ENCODE measurements at regions not wholly inside any gene's neighbourhood (a gene's known extent, or its start where the extent isn't known, plus 50 kb on each side); places are given as distances from the start of the nearest gene placed in this dataset.

DNA sequence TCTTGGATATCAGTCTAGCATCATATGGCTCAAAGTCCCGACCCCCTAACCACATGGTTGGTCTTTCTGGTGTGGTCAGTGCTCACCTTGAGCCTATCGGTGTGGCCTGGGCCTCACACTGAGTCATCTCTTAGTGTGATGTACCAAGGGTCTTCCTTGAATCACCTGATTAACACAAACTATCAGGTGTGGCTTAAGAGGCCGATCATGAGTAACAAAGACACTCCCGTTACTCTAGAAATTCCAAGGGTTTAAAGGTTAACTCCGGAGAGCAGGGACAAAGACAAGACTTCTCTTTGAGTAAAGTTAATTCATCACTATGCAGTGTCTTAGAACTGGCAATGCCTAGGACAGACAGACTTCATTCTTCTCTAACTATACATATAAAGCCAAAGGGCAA is 52.3 kb upstream of the ARMC3 start:
- no peak overlapping the region for H3K4me3 Mint-ChIP-seq
- H3K27ac Mint-ChIP-seq (ENCODE audit: unreplicated experiment), result no peak overlapping the region
- no peaks in the 10 kb centered on the region for H3K27me3 Mint-ChIP-seq (ENCODE audit: low read depth)

GRCh38 chr10:22874189-22874854 is 53.5 kb upstream of the ARMC3 start:
- H3K36me3 Mint-ChIP-seq (ENCODE audit: low read depth), result peaks cover 3% of the 10 kb centered on the region
- no peak for DNase-seq (ENCODE audit: low read depth, low spot score)
- no peak overlapping the region for H3K27ac Mint-ChIP-seq (ENCODE audit: unreplicated experiment)
- H3K27me3 Mint-ChIP-seq (ENCODE audit: low read depth), result no peaks in the 10 kb centered on the region
- H3K4me1 Mint-ChIP-seq, result peaks cover 8% of the 10 kb centered on the region
- H3K9me3 Mint-ChIP-seq, result peaks cover 8% of the 10 kb centered on the region
- no peak for TF ChIP-seq CTCF (conservative IDR thresholded peaks at IDR 0.05)
- H3K4me3 Mint-ChIP-seq, result no peak overlapping the region

More for the DNA sequence above, 52.3 kb upstream of the ARMC3 start:
- Mint-ChIP-seq H3K4me1 (peaks cover 8% of the 10 kb centered on the region), H3K9me3 (peaks cover 8% of the 10 kb centered on the region), H3K36me3 (ENCODE audit: low read depth) (peaks cover 3% of the 10 kb centered on the region)
- no peak for TF ChIP-seq CTCF (conservative IDR thresholded peaks at IDR 0.05)
- DNase-seq (ENCODE audit: low read depth, low spot score), result no peak

DNA sequence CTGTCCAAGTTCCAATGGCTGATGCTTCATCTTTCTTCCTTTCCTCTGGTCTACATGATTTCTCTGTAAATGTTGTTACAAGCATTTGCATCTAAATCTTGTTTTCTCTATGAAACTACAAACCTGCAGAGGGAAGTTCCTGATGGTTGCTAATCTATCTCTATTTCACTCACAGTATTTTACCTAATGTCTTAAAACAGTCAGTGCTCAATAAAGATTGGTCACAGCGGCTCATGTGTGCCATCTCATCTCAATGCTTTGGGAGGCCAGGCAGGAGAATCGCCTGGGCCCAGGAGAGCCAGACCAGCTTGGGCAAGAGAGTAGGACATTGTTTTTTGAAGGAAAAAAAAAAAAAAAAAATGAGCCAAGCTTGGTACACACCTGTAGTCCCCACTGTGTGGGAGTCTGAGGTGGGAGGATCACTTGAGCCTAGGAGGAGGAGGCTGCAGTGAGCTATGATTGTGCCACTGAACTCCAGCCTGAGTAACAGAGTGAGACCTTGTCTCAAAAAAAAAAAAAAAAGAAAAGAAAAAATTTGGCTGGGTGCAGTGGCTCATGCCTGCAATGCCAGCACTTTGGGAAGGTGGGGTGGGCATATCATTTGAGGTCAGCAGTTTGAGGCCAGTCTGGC is 71.3 kb upstream of the ARMC3 start:
- no peaks in the 10 kb centered on the region for H3K9me3 Mint-ChIP-seq
- H3K27ac Mint-ChIP-seq (ENCODE audit: unreplicated experiment), result no peak overlapping the region
- no peak for DNase-seq (ENCODE audit: low read depth, low spot score)
- no peak overlapping the region for H3K4me3 Mint-ChIP-seq
- H3K36me3 Mint-ChIP-seq (ENCODE audit: low read depth), result no peaks in the 10 kb centered on the region
- H3K4me1 Mint-ChIP-seq, result no peaks in the 10 kb centered on the region
- TF ChIP-seq CTCF (conservative IDR thresholded peaks at IDR 0.05), result no peak
- H3K27me3 Mint-ChIP-seq (ENCODE audit: low read depth), result no peaks in the 10 kb centered on the region

DNA sequence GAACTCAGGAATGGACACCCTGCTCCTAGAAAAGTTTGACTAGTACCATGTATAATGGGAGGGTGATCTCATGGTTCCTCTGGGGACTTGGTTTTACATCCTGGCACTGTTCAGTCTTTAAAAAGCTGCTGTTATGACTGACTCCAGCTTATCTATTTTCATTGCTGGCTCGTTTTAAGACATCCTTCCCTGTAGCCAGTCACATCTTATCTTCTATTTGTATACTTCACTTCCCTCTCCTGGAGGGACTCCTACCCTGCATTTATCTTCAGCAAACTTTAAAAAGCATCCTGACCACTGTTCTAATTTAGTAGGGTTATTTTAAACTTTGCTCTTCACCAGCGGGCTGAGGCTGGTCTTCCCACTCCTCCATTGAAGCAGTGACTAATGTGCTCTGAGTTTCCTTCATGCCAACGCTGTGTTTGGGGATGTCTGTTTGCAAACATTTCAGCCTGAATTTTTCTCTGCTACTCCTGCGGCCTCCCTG is 72.9 kb upstream of the ARMC3 start:
- H3K27ac Mint-ChIP-seq (ENCODE audit: unreplicated experiment), result no peak overlapping the region
- H3K9me3 Mint-ChIP-seq, result no peaks in the 10 kb centered on the region
- H3K36me3 Mint-ChIP-seq (ENCODE audit: low read depth), result no peaks in the 10 kb centered on the region
- H3K27me3 Mint-ChIP-seq (ENCODE audit: low read depth), result no peaks in the 10 kb centered on the region
- H3K4me3 Mint-ChIP-seq, result no peak overlapping the region
- no peak for TF ChIP-seq CTCF (conservative IDR thresholded peaks at IDR 0.05)
- DNase-seq (ENCODE audit: low read depth, low spot score), result no peak
- no peaks in the 10 kb centered on the region for H3K4me1 Mint-ChIP-seq

GRCh38 chr10:22853906-22854447 is 73.9 kb upstream of the ARMC3 start:
- no peaks in the 10 kb centered on the region for H3K27me3 Mint-ChIP-seq (ENCODE audit: low read depth)
- H3K4me1 Mint-ChIP-seq, result peaks cover 8% of the 10 kb centered on the region
- H3K36me3 Mint-ChIP-seq (ENCODE audit: low read depth), result no peaks in the 10 kb centered on the region
- DNase-seq (ENCODE audit: low read depth, low spot score), result no peak
- peaks cover under 1% of the 10 kb centered on the region for H3K9me3 Mint-ChIP-seq
- TF ChIP-seq CTCF (conservative IDR thresholded peaks at IDR 0.05), result no peak
- H3K4me3 Mint-ChIP-seq, result no peak overlapping the region
- no peak overlapping the region for H3K27ac Mint-ChIP-seq (ENCODE audit: unreplicated experiment)

Measured in neural crest cell (in vitro differentiated cells).